GM10248 (cell line): ENCODE measurements at regions not wholly inside any gene's neighbourhood (a gene's known extent, or its start where the extent isn't known, plus 50 kb on each side); places are given as distances from the start of the nearest gene placed in this dataset.

Source experiments
- CTCF ChIA-PET: fragments of 300-600 bp; sonication (Branson Sonifier 250); formaldehyde crosslinking; extraction: SDS; loops from one replicate; lab custom pipeline; 2021; ENCODE audit warnings: antibody characterized with exemption; lab: Yijun Ruan, JAX
- POLR2A ChIA-PET: fragments of 350-650 bp; sonication (Branson Sonifier 250); formaldehyde crosslinking; extraction: SDS; loops from one replicate; lab custom pipeline; 2020; ENCODE audit warnings: antibody characterized with exemption; lab: Yijun Ruan, JAX
- DNase-seq: peaks from one replicate; pipeline ENCODE4 v3.0.0; 2012; ENCODE audit errors: extremely low spot score
- TF ChIP-seq, protein P1 (sequence below): IDR thresholded peaks from 2 replicates; pipeline ENCODE4 v1.5.1; 2012; ENCODE audit warnings: mild to moderate bottlenecking, low read depth; ENCODE audit errors: extremely low read depth, missing control alignments, control extremely low read depth

DNA sequence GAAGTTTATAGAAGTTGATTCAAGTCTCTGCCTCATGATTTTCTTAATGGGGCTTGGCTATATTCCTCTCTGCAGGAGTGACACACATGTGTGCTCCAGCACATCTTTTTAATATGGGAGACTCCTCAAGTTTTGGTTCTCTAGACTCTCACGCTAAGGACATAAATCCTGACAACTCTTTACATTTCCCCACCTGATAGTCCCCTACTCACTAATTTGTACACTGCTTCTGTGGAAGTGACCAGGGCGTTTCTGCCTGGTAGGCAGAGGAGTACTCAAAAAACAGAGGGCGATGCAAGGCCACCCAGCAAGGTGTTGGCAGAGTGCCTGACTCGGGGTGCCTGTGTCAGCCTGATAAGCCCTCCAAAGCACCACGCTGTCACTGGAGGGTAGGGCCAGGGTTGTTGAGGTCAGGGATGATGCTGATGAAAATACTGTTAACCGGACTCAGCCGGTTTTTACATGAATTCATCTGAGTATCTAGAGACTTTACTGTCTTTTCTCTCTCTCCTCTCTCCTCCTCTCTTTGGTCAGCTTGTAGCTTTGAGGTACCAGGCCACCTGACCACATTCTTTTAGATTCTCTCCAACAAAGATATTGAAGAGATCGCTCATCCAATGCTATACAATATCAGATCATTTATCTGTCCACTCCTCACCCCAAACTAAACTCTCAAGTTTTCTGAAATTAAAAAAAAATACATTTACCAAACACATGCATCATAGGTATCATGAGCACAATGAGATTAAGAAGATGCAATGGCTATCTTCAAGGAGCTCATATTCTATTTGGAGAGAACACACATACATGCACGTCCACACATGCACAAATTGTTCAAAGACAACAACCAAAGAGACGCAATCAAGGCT is 205.2 kb downstream of the PIK3R1 start:
- ChIA-PET POLR2A (interaction anchor here (0.5 kb wide), 1 partner anchor 118 kb away, joined by 3 read pairs; no protein-coding TSS in a partner anchor), CTCF (interaction anchor here (0.6 to 2.2 kb wide), 5 partner anchors 8 to 134 kb away, joined by 3 to 10 read pairs (median 3); no protein-coding TSS in a partner anchor)
- no peak for DNase-seq
- TF ChIP-seq, protein P1, sequence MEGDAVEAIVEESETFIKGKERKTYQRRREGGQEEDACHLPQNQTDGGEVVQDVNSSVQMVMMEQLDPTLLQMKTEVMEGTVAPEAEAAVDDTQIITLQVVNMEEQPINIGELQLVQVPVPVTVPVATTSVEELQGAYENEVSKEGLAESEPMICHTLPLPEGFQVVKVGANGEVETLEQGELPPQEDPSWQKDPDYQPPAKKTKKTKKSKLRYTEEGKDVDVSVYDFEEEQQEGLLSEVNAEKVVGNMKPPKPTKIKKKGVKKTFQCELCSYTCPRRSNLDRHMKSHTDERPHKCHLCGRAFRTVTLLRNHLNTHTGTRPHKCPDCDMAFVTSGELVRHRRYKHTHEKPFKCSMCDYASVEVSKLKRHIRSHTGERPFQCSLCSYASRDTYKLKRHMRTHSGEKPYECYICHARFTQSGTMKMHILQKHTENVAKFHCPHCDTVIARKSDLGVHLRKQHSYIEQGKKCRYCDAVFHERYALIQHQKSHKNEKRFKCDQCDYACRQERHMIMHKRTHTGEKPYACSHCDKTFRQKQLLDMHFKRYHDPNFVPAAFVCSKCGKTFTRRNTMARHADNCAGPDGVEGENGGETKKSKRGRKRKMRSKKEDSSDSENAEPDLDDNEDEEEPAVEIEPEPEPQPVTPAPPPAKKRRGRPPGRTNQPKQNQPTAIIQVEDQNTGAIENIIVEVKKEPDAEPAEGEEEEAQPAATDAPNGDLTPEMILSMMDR = no peak

DNA sequence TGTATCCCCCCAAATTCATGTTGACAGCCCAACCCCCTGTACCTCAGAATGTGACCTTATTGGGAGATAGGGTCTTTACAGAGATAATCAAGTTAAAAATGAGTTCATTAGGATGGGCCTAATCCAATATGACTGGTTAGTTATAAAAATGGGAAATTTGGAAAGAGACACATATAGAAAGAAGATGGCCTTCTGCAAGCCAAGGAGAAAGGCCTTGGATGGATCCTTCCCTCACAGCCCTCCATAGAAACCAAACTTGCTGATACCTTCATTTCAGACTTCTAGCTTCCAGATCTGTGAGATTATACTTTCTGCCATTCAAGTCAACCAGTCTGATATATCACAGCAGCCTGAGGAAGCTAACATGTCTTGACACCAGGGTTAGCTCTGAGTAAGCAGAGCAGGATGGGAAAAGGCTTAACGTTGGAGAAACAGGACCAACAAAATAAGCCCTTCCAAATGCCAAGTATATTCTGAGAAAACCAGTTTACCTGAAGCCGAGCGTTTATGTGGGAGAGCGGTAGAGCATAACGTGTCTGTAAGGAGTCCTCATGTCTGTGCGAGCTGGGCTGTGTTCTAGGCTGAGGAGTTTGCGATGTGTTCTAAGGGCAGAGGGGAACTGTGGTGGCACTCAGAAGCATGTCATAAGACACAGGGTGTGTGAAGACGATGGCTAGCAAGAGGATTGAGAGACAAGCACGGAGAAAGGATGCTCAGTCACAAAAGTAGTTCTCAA is 206.1 kb downstream of the PIK3R1 start:
- TF ChIP-seq, protein P1 = no peak
- DNase-seq = no peak
- POLR2A ChIA-PET = no interaction called here
- CTCF ChIA-PET = interaction anchor here (0.9 to 1.3 kb wide), 3 partner anchors 9 to 23 kb away, joined by 3 to 4 read pairs (median 3); no protein-coding TSS in a partner anchor

DNA sequence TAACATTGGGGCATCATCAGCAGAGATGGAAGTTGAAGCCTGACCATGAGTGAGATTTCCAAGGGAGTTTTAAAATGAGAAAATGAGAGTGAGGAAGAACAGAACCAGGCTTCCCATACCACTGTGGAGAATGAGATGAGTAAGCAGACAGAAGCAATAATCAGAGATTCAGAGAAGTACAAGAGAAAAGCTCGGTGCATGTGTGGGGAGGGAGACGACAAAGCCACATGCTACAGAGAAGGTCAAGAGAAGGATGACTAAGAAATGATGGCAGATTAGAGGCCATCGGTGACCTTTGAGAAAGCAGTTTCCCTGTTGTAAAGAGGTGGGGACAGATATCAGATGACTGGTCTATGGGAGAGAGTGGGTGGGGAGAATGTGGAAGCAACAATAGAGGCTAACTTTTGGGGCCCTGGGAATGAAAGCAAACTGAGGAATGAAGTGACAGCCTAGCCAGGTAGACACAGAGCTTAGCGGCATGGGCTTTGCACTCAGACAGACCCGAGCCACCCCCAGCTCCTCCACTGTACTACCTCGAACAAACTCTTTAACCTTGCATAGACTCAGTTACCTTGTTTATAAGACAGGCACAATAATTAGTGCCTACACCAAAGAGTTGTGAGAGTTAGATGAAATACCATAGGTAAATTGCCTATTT is 207.7 kb downstream of the PIK3R1 start:
- peak; percentile 25 for DNase-seq
- POLR2A ChIA-PET = no interaction called here
- CTCF ChIA-PET = interaction anchor here (0.8 to 2.6 kb wide), 6 partner anchors 8 to 136 kb away, joined by 3 to 9 read pairs (median 4); no protein-coding TSS in a partner anchor
- TF ChIP-seq, protein P1 = no peak

DNA sequence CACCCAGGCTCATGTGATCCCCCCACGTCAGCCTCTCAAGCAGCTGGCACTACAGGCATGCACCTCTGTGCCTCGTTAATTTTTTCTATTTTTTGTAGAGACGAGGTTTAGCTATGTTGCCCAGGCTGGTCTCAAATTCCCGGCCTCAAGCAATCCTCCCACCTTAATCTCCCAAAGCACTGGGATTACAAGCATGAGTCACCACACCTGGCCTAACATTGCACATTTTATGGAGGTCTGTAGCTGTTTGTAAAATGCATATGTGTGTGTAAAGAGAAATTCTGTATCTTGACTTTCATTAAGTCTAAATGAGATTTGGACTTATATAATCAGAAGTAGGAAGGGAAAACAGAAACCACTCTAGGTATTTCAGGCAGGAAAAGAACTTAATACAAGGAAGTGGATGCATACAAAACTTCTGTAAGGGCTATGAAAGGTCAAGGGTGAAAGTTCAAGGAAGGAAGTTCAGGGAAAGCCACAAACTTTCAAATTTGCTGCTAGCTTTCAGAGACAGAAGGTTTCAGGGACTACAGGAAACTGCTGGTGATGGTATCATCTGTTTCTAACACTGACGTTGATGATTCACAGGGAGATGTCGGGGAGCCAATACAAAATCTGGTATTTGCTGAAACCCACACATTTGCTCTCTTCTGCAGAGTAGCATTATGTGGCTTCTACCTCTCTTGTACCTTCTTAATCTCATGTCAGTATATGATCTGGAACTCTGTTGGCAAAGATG is 209.4 kb downstream of the PIK3R1 start:
- DNase-seq = peak; percentile 45
- CTCF ChIA-PET = interaction anchor here (0.9 to 2.6 kb wide), 6 partner anchors 9 to 133 kb away, joined by 3 to 9 read pairs (median 3); no protein-coding TSS in a partner anchor

DNA sequence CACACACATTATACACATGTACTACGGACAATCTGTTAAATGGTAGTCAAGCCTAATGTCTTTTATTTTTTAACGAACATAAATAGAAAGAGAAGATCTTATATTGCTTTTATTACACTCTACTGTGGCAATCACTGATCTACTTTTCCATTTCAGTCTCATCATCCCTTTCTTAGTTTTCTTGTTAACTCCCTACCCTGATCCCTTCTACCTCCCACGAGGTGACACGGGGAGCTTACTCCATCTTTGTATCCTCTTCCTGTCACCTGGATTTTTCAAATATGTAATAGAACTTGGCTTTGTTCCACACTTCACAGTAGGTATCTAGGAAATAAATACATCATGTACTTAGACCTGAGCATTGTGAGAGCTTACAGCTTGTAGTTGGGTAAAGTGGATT is 211.0 kb downstream of the PIK3R1 start:
- DNase-seq = no peak
- ChIA-PET POLR2A (no interaction called here), CTCF (interaction anchor here (0.8 to 1.7 kb wide), 4 partner anchors 12 to 140 kb away, joined by 3 to 7 read pairs (median 3); no protein-coding TSS in a partner anchor)
- TF ChIP-seq, protein P1 = no peak

More for the DNA sequence above, 209.4 kb downstream of the PIK3R1 start:
- POLR2A ChIA-PET = no interaction called here
- TF ChIP-seq, protein P1 = no peak
